ENCODE measurements at regions not wholly inside any gene's neighbourhood (a gene's known extent, or its start where the extent isn't known, plus 50 kb on each side); places are given as distances from the start of the nearest gene placed in this dataset.

DNA sequence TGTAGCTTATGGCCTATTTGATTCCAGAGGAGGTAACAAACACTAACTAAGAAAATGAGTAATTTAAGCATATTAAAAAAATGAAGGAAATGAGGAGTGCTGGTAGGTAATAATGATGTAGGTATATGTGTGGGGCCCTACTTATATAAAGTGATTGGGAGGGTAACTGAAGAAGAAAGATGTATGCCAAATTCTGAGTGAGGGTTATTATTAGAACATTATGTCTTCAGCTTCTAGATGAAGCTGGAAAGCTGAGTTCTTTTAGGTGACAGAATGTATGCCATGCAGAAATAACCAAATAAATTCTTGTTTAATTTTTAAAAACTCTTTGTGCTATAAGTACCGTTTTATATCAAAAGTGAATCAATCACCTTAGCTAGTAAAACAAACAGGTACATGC lies 479.6 kb upstream of the TENM4 start:
- Histone ChIP-seq H3K79me2 (ENCODE audit: control insufficient read depth, insufficient read depth, low read length) (no peaks in the 10 kb centered on the region), H3K9ac (replicated peaks; ENCODE audit: extremely low read depth, insufficient read depth, low read length) (no peak overlapping the region), H3K9me3 (replicated peaks; ENCODE audit: control insufficient read depth, insufficient read depth, low read length) (no peaks in the 10 kb centered on the region), H3K27me3 (ENCODE audit: control insufficient read depth in 2 of 2, insufficient read depth in 2 of 2, low read length in 2 of 2) (no peaks in the 10 kb centered on the region), H4K20me1 (replicated peaks; ENCODE audit: control insufficient read depth, extremely low read depth, insufficient read depth, low read length) (no peaks in the 10 kb centered on the region), H3K4me3 (replicated peaks in 1 of 3; ENCODE audit: insufficient read depth in 1 of 3, low read depth in 1 of 3, low read length in 3 of 3) (no peak overlapping the region), H3K4me2 (ENCODE audit: insufficient read depth, low read length) (no peak overlapping the region), H3K36me3 (ENCODE audit: control insufficient read depth in 2 of 2, extremely low read depth in 1 of 2, insufficient read depth in 2 of 2, low read length in 2 of 2) (no peaks in the 10 kb centered on the region), H2AFZ (ENCODE audit: low read depth, low read length) (no peak overlapping the region), H3K9me1 (replicated peaks; ENCODE audit: control insufficient read depth, extremely low read depth, insufficient read depth, low read length) (no peaks in the 10 kb centered on the region), H3K4me1 (ENCODE audit: control insufficient read depth, extremely low read depth, insufficient read depth, low read length) (no peaks in the 10 kb centered on the region), H3K27ac (ENCODE audit: insufficient read depth, low read depth, low read length) (no peak overlapping the region)
- BruUV-seq (replicated peaks), result no TSS peak
- DNase-seq (ENCODE audit: low read depth, low spot score), result no peak
- intact Hi-C loops (cut with micrococcal nuclease) (no loop called here), dilution Hi-C loops (cut with MboI; ENCODE audit: extremely low pct_ligation_motif_present, low sequenced_read_pairs) (no loop called here)
- POLR2A ChIA-PET, result no interaction called here
- TF ChIP-seq MYC (IDR thresholded peaks at IDR 0.05; ENCODE audit: low read depth, low read length) (no peak), POLR2AphosphoS5 (IDR thresholded peaks at IDR 0.05; ENCODE audit: insufficient read depth, low read depth, low read length) (no peak)
- FAIRE-seq, result no peak
- CTCF ChIA-PET, result no interaction called here

DNA sequence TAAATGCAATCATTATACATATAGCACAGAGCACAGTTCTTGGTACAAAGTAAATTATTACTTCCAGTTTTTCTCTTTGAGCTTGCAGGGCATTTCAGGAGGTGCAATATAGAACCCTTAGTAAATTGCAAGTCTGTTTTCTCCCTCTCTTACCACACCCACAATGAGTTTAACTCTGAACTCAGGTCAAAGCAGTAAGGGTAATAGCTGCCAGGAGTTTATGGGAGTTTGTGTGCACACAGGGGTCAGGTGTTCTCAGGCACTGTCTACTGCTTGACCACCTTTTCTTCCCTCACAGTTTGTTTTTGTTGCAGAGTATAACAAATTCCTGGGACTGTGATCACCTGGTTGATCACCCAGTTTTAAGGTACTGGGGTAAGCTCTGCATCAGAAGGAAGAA lies 478.5 kb upstream of the TENM4 start:
- POLR2A ChIA-PET, result no interaction called here
- Histone ChIP-seq H4K20me1 (replicated peaks; ENCODE audit: control insufficient read depth, extremely low read depth, insufficient read depth, low read length) (no peaks in the 10 kb centered on the region), H2AFZ (ENCODE audit: low read depth, low read length) (no peak overlapping the region), H3K4me2 (ENCODE audit: insufficient read depth, low read length) (no peak overlapping the region), H3K27ac (ENCODE audit: insufficient read depth, low read depth, low read length) (no peak overlapping the region), H3K4me3 (replicated peaks in 1 of 3; ENCODE audit: insufficient read depth in 1 of 3, low read depth in 1 of 3, low read length in 3 of 3) (no peak overlapping the region), H3K9me1 (replicated peaks; ENCODE audit: control insufficient read depth, extremely low read depth, insufficient read depth, low read length) (no peaks in the 10 kb centered on the region), H3K9ac (replicated peaks; ENCODE audit: extremely low read depth, insufficient read depth, low read length) (no peak overlapping the region), H3K79me2 (ENCODE audit: control insufficient read depth, insufficient read depth, low read length) (no peaks in the 10 kb centered on the region), H3K4me1 (ENCODE audit: control insufficient read depth, extremely low read depth, insufficient read depth, low read length) (no peaks in the 10 kb centered on the region), H3K9me3 (replicated peaks; ENCODE audit: control insufficient read depth, insufficient read depth, low read length) (peaks cover 2% of the 10 kb centered on the region), H3K36me3 (ENCODE audit: control insufficient read depth in 2 of 2, extremely low read depth in 1 of 2, insufficient read depth in 2 of 2, low read length in 2 of 2) (no peaks in the 10 kb centered on the region), H3K27me3 (ENCODE audit: control insufficient read depth in 2 of 2, insufficient read depth in 2 of 2, low read length in 2 of 2) (no peaks in the 10 kb centered on the region)
- no TSS peak for BruUV-seq (replicated peaks)
- CTCF ChIA-PET, result no interaction called here
- dilution Hi-C loops (cut with MboI; ENCODE audit: extremely low pct_ligation_motif_present, low sequenced_read_pairs) (no loop called here), intact Hi-C loops (cut with micrococcal nuclease) (no loop called here)
- DNase-seq (ENCODE audit: low read depth, low spot score) (no peak), FAIRE-seq (no peak)
- TF ChIP-seq POLR2A (IDR thresholded peaks at IDR 0.05; ENCODE audit: low read depth, low read length), result no peak
- no peak for TF ChIP-seq GATA2 (IDR thresholded peaks at IDR 0.05; ENCODE audit: insufficient read depth, insufficient read length, low read depth, low read length)
- TF ChIP-seq, protein P1, sequence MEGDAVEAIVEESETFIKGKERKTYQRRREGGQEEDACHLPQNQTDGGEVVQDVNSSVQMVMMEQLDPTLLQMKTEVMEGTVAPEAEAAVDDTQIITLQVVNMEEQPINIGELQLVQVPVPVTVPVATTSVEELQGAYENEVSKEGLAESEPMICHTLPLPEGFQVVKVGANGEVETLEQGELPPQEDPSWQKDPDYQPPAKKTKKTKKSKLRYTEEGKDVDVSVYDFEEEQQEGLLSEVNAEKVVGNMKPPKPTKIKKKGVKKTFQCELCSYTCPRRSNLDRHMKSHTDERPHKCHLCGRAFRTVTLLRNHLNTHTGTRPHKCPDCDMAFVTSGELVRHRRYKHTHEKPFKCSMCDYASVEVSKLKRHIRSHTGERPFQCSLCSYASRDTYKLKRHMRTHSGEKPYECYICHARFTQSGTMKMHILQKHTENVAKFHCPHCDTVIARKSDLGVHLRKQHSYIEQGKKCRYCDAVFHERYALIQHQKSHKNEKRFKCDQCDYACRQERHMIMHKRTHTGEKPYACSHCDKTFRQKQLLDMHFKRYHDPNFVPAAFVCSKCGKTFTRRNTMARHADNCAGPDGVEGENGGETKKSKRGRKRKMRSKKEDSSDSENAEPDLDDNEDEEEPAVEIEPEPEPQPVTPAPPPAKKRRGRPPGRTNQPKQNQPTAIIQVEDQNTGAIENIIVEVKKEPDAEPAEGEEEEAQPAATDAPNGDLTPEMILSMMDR (IDR thresholded peaks at IDR 0.05; ENCODE audit: extremely low read depth in 1 of 2, insufficient read depth in 1 of 2, low read depth in 1 of 2, low read length in 2 of 2), result no peak
- TF ChIP-seq POLR2AphosphoS5 (IDR thresholded peaks at IDR 0.05; ENCODE audit: insufficient read depth, low read depth, low read length), result no peak
- TF ChIP-seq, protein P2, sequence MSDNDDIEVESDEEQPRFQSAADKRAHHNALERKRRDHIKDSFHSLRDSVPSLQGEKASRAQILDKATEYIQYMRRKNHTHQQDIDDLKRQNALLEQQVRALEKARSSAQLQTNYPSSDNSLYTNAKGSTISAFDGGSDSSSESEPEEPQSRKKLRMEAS (IDR thresholded peaks at IDR 0.05; ENCODE audit: insufficient read depth, insufficient read length), result no peak
- no peak for TF ChIP-seq FOS (IDR thresholded peaks at IDR 0.05; ENCODE audit: borderline replicate concordance, insufficient read depth, low read length)
- TF ChIP-seq JUN (IDR thresholded peaks at IDR 0.05; ENCODE audit: borderline replicate concordance, insufficient read depth, insufficient read length, low read depth), result no peak
- TF ChIP-seq EZH2 (IDR thresholded peaks at IDR 0.05; ENCODE audit: borderline replicate concordance, low read depth, low read length, severe bottlenecking), result no peak
- no peak for TF ChIP-seq MYC (IDR thresholded peaks at IDR 0.05; ENCODE audit: low read depth, low read length)
